ENCODE measurements at regions not wholly inside any gene's neighbourhood (a gene's known extent, or its start where the extent isn't known, plus 50 kb on each side); places are given as distances from the start of the nearest gene placed in this dataset.

DNA sequence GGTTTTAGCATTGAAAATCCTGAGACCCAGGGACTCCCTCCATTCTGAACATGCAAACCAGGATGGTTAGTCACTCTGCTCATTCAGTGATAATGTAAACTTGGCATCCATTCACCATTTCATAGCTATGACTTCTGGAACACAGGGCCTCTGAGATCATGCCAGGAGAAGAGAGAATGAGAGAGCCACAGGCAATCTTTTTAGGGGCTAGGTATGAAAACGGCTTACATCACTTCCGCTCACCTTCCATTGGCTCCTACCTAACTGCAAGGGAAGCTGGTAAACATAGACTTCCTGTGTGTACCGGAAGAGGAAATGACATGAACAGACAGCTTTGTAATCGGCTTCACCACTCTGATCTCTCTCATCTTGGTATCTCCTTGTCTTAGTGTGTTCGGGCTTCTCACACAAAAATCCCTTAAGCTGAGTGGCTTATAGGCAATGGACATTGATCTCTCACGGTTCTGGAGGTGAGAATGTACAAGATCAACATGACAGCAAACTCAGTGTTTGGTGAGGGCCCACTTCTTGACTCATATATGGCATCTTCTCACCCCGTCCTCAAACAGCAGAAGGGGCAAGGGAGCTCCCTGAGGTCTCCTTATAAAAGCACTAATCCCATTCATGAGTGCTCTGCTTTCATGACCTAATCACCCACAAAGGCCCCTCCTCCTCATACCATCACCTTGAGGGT, 465.9 kb upstream of the TBX3 start:
- peak; percentile 16 for DNase-seq

DNA sequence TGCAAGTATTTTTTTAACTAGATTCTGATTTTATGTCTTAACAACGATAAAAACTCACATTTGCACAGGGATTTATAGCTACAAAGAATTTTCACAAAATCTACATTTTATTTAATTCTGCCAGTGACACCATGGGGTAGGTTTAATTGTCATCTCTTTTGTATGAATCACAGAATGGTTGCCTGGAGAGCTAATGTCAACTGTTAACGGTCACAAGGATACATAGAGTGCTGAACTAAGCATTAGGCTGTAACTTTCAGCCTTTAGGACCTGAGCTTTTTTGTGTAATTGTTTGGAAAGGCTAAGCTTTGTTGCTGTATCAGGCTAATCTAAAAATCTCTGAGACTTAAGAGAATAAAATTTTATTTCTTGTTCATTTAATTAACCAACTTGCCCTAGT, 465.3 kb upstream of the TBX3 start:
- DNase-seq, result no peak

DNA sequence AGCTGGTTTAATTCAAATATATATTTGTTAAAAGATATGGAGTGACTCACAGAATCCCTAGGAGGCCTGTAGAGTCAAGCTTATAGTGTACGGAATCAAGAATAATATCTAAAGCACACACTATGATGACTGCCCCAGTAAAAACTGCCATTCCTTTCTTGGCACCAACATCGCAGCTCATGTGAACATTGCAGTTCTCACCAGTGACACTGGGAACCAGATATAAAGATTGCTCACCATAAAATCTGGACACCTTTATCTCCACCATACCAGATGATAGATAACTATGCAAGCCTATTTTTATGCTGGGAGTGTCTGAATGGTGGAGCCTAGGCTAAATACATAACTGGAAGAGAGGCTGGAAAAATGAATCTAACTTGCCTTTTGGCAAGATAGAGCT, 463.9 kb upstream of the TBX3 start:
- no peak for DNase-seq

DNA sequence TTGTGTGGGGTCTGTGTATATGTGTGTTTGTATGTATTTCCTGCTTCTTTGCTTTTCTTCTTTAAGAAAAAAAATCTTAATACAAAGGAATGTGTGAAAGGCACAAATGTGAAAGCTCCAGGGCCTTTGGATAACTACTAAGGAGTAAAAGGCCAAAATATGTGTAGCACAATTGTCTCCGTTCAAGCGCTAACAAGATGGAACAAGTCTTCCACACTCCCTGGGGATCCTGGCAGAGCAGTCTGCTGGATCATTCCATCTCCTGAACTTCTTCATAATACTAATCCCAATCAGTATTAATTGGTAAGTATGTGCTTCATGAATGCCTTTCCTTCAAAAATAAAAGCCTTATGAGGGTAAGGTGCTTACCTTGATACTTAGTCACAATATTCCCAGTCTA, 462.5 kb upstream of the TBX3 start:
- no peak for DNase-seq

DNA sequence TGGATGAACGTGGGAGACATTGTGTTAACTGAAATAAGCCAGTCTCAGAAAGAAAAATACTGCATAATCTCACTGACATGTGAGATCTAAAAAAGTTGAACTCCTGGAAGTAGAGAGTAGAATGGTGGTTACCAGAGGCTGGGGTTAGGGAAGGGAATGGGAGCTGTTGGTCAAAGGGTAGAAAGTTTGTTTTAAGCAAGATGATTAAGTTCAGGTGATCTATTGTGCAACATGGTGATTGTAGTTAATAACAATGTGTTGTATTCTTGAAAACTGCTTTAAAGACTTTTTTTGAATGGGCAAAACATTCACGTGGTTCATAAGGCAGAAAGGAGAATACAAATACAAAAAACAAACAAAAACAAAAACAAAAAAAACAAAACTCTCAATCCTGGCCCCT, 460.4 kb upstream of the TBX3 start:
- DNase-seq, result no peak

DNA sequence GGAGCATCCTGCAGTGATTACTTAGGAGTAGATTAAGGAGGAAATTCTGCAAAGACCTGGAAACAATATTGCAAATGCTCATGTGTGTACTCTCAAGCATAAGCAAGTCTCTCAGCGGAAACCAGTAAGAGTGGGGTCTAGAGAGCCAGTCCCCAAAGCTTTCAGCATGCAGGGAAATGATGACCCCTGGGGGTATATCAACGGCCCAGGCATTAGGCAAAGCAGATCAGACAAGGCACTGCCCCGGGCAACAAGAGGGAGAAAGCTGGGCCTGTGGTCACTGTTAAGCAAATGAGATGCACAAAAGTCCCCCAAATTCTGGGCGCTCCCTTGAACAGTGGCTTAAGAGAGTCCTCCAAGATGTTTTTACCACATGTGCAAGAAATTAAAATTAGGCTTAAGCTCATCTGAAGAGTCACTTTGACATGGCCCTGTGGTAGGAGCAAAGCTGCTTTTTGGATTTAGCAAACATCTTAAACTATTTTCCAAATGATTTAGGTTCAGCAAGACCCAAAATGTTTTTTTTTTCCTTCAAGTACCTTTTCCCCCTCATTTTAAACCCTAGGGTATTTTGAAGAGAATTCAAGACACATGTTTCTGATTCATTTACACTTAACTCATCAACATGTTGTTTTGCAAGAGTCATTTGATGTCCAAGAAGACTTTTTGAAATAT, 457.1 kb upstream of the TBX3 start:
- no peak for DNase-seq

DNA sequence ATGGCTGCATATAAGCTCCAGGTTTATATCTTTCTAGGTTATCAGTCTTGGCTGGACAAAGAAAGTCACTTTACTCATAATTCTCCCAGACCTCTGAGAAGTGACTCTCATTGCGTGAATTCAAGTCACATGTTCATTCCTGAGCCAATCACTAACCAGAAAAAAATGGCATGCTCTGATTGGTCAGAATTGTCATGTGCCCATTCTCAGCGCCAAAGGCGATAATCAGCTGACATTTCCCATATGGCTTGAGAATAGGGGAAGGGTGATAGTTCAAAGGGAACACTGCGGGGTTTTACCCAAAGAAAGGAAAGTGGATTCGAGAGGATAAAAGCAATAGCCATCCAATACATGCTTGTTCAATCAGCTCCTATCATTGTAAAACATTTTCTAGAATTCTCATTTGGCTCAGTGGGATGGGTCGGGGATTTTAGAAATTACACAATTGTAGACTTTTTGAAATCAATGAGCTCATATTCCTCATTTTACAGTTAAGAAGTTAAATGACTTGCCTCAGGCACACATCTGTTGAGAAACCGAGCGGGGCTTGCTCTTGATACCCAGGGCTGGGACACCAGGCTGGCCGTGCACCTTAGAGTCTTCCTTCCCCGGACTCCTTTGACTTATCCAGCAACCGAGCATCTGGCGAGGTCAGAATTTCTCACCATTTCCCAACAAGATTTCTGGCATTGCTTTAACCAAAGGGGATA, 454.0 kb upstream of the TBX3 start:
- no peak for DNase-seq

DNA sequence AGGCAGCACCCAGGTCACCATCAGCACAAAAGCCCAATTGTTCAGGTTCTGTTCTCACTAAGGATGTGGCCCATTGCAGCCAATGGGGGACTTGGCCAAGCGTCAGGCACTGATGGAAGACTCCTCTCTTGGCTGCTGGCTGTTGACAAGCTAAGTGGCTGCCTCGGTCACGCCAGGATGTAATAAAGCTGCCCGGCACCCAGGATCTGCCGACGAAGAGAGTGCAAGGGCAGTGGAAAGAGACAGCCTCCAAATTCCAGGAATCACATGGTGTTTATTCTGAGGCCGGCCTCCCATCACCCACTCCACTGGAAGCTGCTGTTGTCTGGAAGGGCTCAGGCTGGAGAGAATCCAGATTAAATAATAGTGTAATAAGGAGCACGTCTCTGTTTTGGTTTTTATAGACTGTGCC, 451.8 kb upstream of the TBX3 start:
- DNase-seq, result no peak

DNA sequence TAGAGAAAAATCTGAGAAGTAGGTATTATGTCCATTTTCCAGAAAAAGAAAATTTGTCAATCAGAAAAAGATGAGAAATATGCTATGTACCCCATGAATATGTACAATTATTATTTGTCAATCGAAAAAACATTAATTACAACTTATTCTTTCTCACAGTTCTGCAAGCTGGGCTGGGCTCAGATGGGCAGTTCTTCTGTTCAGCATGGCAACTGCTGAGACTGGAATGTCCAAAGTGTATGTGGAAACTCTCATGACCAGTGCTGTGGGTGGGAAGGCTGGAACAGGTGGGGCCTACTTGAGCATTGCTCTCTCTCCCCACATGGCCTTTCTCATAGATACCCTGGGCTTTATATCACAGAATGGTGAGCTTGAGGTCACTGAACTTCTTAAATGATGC, 450.3 kb upstream of the TBX3 start:
- DNase-seq, result no peak

DNA sequence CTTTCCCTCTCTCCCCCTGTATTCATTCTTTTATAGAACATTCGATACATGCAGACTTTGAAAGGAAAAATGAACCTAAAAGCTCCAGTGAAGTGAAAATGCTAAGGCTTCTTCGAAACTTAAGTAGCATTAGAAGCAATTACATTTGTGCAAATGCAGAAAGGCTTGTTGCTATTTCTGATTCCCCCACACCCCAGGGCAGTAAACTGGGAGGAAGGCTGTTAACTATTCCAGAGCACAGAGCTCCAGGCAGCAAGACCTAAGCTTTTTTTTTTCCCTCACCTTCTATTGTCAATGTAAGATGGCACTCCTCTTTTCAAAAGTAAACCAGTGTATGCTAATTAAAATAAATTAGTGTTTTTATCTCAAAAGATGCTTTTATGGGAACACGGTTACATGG, 448.9 kb upstream of the TBX3 start:
- DNase-seq, result no peak

DNA sequence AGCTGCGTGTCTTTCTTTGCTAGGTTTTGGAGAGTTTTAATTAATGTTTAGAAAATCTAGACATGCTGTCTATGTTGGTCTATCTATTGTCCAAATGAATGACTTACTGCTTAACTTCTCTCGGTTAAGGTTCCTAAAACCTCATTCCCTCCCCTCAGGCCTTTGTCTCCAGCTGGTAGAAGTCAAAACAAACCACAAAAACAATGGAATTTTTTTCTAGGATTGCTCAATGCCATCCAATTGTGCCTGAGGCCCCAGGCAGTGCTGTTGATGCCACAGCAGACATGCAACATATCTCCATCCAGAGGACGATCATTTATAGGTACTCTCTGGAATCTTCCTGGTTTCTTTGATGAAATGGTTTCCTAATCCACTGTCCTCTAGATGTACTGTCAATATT, 448.2 kb upstream of the TBX3 start:
- no peak for DNase-seq

DNA sequence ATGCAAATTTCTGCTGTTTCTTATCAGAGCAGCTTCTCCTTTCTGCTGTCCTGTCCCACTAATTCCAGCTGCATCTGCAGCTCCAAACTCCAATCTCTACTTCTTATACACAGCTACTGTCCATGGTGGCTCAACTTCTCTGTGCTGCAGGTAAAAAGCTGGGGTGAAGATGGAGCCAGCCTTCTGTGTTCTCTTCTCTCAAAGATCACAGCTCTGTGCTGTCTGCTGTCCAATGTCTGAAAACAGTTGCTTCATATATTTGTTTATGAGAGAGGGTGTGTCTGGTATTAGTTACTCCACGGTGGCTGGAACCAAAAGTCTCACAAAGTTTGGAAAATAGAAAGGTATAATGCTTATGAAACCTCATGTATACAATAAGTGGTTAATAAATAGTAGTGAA, 445.8 kb upstream of the TBX3 start:
- no peak for DNase-seq

DNA sequence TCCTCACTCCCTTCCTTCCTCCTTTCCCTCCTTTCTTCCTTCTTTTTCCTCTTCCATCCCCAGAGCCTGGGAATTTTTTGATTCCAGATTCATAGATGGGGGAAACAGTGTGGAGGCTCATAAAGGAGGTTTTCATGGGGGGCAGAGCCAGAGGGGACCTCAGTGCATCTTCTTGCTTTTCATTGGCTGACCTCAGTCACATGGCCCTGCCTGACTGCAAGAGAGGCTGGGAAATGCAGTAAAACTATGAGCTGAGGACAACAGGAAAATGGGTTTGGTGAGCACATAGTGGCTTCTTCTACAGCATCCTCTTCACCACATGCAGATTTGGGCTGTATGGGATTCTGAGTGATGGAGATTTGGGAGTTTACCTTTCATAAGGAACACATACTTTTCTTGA, 437.1 kb upstream of the TBX3 start:
- no peak for DNase-seq

DNA sequence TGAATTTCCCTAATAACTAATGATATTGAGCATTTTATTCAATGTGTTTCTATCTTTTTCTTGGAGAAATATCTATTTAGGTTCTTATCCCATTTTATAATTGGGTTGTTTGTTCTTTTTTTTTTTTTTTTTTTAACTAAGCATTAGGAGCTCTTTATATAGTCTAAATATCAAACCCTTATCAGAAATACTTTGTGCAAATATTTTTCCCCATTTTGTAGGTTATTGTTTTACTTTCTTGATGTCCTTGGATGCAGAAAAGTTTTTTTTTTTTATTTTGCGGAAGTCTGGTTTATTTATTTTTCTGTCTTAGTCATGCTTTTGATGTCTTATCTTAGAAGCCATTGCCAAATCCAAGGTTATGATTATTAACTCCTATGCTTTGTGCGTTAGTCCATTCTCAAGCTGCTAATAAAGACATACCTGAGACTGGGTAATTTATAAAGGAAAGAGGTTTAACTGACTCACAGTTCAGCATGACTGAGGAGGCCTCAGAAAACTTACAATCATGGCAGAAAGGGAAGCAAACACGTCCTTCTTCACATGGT, 434.3 kb upstream of the TBX3 start:
- no peak for DNase-seq

DNA sequence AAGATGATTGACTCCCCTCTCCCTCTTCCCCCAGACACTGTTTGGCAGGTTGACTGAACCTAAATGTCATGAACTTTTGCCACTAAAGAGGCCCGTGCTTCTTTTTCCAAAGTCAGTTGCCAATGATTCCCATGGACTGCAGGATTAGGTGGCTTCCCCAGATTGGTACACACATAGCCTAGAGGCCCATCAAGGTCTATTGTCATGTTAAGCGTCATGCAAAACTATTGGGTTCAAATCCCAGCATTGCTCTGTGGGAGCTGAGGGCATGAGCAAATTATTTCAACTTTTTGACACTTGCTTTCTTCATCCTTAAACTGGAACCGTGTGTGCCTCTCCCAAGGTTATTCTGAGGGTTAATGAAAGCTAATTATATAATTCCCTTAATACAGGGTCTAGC, 430.2 kb upstream of the TBX3 start:
- DNase-seq, result no peak

DNA sequence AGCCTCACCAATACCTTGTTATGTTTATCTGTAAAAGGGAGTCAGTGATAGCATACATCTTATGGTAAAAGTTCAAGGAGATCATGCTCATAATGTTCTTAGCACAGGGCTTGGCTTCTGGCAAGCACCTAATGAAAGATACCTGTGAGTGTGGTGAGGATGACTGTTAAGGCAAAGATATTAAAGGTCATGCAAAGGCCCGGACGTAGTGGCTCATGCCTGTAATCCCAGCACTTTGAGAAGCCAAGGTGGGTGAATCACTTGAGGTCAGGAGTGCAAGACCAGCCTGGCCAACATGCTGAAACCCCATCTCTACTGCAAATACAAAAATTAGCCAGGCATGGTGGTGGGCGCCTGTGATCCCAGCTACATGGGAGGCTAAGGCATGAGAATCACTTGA, 425.9 kb upstream of the TBX3 start:
- DNase-seq, result no peak

DNA sequence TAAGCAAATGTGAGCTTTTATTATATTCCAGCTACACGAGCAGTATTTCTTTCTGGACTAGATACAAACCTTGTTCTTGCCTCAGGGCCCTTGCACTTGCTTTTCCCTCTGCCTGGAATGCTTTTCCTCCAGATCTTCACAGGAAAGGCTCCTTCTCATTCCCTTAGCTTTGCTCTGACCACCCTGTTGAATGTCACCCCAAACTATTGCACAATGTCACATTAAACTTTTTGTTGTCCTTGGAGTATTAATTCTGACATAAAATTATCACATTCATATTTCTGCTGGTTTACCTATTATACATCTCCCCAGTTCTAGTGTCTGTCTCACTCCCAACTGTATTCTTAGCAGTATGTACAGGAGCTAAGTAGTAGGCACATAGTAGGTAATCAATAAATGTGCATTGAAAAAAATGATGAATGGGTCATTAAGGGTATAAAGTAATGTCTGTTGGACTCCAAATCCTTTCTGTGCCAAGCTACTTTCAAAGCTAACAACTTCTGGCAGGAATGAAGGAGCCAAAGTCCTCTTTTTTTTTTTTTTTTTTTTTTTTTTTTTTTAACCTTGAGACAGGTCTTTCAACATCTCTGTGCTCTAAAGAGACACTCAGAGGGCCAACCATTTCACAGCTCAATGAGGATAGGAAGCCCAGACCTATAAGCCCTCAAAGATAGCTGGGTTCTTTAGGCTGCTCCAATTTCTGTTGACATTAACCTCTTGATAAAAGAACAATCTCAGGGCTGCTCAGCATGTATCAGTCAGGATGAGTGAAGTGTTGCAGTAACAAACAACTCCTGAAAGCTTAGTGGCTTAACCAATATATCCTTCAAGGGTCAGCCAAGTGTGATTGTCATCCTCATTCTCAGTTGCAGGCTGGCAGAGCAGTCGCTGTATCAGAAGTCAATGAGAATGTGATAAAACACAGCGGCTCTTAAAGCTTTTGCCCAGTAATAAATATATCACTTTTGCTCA, 424.4 kb upstream of the TBX3 start:
- no peak for DNase-seq

DNA sequence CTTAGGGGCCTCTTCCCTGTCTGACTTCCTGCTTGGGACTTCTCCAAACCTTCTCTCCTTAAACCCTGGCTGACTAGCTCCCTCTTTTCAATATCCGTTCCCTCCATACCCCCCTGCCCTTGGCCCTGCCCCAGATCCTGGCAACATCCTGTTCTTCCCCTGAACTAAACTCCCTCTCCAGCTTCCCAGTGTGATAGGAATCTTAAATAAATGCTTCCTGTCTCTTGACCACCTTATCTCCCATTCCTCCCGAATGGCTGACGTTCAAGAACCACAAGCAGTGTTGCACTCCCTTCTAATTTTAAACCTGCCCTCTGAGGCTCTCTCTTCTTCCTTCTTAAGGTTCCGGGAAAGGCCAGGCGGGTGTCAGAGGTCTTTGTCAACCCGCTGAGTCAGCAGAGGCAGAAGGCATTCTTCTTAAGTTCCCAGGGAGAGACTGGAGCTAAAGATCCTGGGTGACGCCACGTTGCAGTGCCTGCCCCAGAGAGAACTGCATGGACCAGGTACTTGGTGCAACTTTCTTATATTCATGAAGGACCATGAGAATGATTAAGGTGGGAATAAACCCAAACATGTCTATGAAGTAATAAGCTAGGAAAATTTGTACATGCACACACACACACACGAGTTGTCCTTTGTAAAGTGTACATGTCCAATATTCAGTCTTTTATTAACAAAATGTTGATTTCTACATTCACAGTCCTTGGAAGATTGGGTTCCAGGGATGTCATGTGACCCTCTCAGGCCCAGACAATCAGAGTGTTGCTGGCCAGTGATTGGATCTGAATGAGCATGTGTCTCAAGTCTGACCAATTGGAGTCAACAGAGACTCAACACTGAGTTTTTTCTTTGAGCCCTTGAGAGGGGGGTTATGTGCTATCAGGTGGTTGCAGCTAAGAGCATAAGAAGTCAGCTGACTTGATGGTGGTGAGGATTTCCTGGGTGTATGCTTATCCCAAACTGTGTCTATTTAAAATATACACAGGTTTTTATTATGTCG, 420.2 kb upstream of the TBX3 start:
- DNase-seq, result peak; percentile 56

DNA sequence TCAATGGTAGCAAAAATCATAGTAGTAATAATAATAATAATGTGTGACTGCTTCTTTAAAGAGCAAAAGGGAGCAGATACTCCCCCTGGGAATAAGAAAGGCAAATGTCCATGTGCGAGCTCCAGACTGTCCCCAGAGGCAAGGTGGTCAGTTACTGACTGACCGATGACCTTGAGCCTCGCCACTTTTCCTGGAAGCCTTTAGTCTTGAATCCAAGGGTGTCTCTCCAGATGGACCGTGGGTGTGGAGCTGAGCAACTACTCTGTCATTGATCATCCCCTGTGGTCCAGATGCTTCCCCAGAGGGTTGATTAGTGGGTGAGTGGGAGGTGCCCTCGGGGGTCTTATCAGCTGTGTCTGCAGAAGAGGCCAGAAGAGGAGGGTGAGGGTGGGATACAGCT, 418.5 kb upstream of the TBX3 start:
- DNase-seq, result no peak

DNA sequence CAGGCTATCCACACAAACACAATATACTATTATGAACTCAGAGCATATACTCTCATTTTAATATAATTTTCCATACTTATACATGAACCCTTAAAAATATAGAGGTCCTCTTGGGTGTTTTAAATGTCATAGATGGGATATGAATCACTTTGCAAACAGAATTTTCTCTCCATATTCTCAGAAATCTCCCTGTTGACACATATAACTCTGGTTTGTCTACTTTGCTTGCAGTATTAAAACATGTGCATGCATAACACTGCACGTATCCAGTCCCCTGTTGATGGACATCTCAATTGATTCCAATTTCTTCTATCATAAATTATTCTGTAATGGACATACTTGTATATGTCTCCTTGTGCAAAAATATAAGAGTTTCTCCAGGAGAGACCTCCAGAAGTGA, 417.5 kb upstream of the TBX3 start:
- DNase-seq, result no peak

DNA sequence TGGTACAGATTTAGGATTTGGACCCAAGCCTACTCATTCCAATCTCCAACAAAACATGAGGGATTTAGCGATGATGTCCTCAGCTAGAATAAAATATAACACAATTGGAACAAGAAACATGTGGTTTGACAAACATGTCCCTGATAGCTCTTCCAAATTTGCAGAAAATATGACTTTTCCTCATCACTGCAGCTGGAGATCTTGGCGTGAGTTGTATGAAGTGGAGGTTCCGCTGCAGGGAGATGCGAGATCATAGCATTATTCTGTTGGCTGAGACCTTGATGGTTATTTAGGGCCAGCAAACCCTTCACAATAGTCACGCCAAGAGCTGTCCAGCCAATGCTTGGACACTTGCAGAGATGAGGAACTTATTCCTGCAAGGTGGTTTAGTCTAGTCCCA, 413.4 kb upstream of the TBX3 start:
- no peak for DNase-seq
